ENCODE measurements at regions not wholly inside any gene's neighbourhood (a gene's known extent, or its start where the extent isn't known, plus 50 kb on each side); places are given as distances from the start of the nearest gene placed in this dataset.

GRCh38 chr7:118472581-118472980 is 248.1 kb downstream of the ANKRD7 start:
- Histone ChIP-seq H3K4me1 (no peaks in the 10 kb centered on the region), H3K27ac (no peak overlapping the region), H3K4me3 (no peak overlapping the region), H3K27me3 (no peaks in the 10 kb centered on the region), H3K9me3 (no peaks in the 10 kb centered on the region), H3K36me3 (no peaks in the 10 kb centered on the region)
- DNase-seq (ENCODE audit: low spot score in 2 of 2) = no peak
- TF ChIP-seq EP300 (IDR thresholded peaks at IDR 0.05) (no peak), POLR2A (IDR thresholded peaks at IDR 0.05) (no peak), POLR2AphosphoS5 (IDR thresholded peaks at IDR 0.05) (no peak)
- TF ChIP-seq, protein P1, sequence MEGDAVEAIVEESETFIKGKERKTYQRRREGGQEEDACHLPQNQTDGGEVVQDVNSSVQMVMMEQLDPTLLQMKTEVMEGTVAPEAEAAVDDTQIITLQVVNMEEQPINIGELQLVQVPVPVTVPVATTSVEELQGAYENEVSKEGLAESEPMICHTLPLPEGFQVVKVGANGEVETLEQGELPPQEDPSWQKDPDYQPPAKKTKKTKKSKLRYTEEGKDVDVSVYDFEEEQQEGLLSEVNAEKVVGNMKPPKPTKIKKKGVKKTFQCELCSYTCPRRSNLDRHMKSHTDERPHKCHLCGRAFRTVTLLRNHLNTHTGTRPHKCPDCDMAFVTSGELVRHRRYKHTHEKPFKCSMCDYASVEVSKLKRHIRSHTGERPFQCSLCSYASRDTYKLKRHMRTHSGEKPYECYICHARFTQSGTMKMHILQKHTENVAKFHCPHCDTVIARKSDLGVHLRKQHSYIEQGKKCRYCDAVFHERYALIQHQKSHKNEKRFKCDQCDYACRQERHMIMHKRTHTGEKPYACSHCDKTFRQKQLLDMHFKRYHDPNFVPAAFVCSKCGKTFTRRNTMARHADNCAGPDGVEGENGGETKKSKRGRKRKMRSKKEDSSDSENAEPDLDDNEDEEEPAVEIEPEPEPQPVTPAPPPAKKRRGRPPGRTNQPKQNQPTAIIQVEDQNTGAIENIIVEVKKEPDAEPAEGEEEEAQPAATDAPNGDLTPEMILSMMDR (IDR thresholded peaks at IDR 0.05) = no peak
- WGBS = 90% methylated on average over 3 of the region's 3 CpGs

DNA sequence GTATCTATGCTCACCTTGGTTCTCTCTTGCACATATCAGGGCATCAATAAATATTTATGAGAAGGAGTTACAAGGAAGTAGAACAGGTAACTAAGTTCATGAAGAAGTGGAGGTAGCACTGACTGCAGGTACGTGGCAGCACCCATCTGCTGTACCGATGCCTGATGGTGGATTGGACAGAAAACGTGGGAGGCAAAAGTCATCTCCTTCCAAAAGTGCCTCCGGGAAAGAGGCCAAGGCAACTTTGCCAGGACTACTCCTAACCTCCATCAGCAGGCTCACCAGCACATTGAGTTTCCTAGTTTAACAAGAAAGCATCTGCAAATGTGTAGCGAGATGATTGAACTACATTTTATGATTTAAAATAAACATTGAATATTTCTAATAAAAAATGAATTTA is 248.8 kb downstream of the ANKRD7 start:
- no peak overlapping the region for H3K27ac ChIP-seq
- no peaks in the 10 kb centered on the region for H3K27me3 ChIP-seq
- no peaks in the 10 kb centered on the region for H3K36me3 ChIP-seq
- DNase-seq (ENCODE audit: low spot score in 2 of 2) = no peak
- 64% methylated on average over 5 of the region's 5 CpGs for WGBS
- no peaks in the 10 kb centered on the region for H3K9me3 ChIP-seq
- no peak for TF ChIP-seq EP300 (IDR thresholded peaks at IDR 0.05)
- TF ChIP-seq POLR2A (IDR thresholded peaks at IDR 0.05) = no peak
- TF ChIP-seq, protein P1 (IDR thresholded peaks at IDR 0.05) = no peak
- TF ChIP-seq POLR2AphosphoS5 (IDR thresholded peaks at IDR 0.05) = no peak
- H3K4me3 ChIP-seq = no peak overlapping the region
- H3K4me1 ChIP-seq = no peaks in the 10 kb centered on the region

GRCh38 chr7:118476036-118476435 is 251.5 kb downstream of the ANKRD7 start:
- H3K27me3 ChIP-seq = no peaks in the 10 kb centered on the region
- H3K4me3 ChIP-seq = no peak overlapping the region
- H3K36me3 ChIP-seq = no peaks in the 10 kb centered on the region
- TF ChIP-seq POLR2AphosphoS5 (IDR thresholded peaks at IDR 0.05) (no peak), EP300 (IDR thresholded peaks at IDR 0.05) (no peak), POLR2A (IDR thresholded peaks at IDR 0.05) (no peak)
- TF ChIP-seq, protein P1 (IDR thresholded peaks at IDR 0.05) = no peak
- WGBS = 39% methylated on average over 2 of the region's 2 CpGs
- no peaks in the 10 kb centered on the region for H3K4me1 ChIP-seq
- DNase-seq (ENCODE audit: low spot score in 2 of 2) = no peak
- H3K27ac ChIP-seq = no peak overlapping the region
- H3K9me3 ChIP-seq = no peaks in the 10 kb centered on the region

DNA sequence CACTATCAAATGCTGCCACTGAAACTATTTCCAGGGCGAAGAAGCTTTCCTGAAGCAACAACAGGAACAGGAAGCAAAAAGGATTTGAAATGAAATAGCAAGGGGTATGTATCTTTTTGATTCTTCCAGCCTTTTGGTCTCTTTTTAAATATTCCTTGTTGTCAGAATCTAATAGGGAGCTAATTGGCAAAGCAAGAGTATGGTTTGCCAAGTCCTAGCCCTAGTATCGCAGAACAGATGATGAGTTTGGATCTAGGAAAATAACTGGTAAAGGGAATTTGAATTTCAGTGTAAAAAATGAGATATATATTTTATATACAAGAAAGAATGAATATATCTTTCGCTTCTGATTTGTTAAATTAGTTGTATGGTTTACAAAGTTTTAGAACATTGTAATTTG is 252.5 kb downstream of the ANKRD7 start:
- no peak for DNase-seq (ENCODE audit: low spot score in 2 of 2)
- TF ChIP-seq, protein P1 (IDR thresholded peaks at IDR 0.05) = no peak
- TF ChIP-seq POLR2AphosphoS5 (IDR thresholded peaks at IDR 0.05) = no peak
- TF ChIP-seq EP300 (IDR thresholded peaks at IDR 0.05) = no peak
- TF ChIP-seq POLR2A (IDR thresholded peaks at IDR 0.05) = no peak
- WGBS = 85% methylated on average over 3 of the region's 3 CpGs
- no peaks in the 10 kb centered on the region for H3K36me3 ChIP-seq
- no peaks in the 10 kb centered on the region for H3K27me3 ChIP-seq
- no peaks in the 10 kb centered on the region for H3K9me3 ChIP-seq
- H3K4me3 ChIP-seq = no peak overlapping the region
- H3K4me1 ChIP-seq = no peaks in the 10 kb centered on the region
- no peak overlapping the region for H3K27ac ChIP-seq

GRCh38 chr7:118478236-118478635 is 253.7 kb downstream of the ANKRD7 start:
- no peak for DNase-seq (ENCODE audit: low spot score in 2 of 2)
- Histone ChIP-seq H3K4me1 (no peaks in the 10 kb centered on the region), H3K9me3 (no peaks in the 10 kb centered on the region), H3K27me3 (no peaks in the 10 kb centered on the region), H3K4me3 (no peak overlapping the region), H3K27ac (no peak overlapping the region), H3K36me3 (no peaks in the 10 kb centered on the region)
- TF ChIP-seq EP300 (IDR thresholded peaks at IDR 0.05) (no peak), POLR2AphosphoS5 (IDR thresholded peaks at IDR 0.05) (no peak), POLR2A (IDR thresholded peaks at IDR 0.05) (no peak)
- TF ChIP-seq, protein P1 (IDR thresholded peaks at IDR 0.05) = no peak
- 83% methylated on average over 4 of the region's 4 CpGs for WGBS
